Activated effector memory CD4-positive, alpha-beta T cell treated with Interleukin-2 at 50 U/mL for 16 hours (primary cell): ENCODE measurements at regions not wholly inside any gene's neighbourhood (a gene's known extent, or its start where the extent isn't known, plus 50 kb on each side); places are given as distances from the start of the nearest gene placed in this dataset.

Source experiments
- DNase-seq: peaks from one replicate; pipeline ENCODE4 v3.0.0-alpha.2; 2020

DNA sequence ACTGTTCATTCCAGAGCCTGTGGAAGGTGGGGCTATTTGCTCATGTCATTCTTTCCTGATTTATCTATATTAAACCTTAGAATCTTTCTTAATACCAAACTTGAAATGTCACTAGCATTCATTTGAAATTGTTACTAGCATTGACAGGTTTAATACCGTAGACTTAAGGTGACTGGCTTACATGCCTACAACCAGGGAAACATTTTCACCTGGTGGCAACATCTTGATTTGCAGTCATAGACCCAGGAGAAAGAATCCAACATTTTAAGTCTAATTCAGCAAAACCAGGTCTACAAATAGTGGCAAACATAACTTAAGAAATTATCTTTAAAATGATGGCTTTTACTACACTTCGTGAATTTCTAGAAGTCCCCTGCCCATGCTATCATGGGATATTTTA lies 353.7 kb downstream of the HTR7 start:
- DNase-seq: no peak

DNA sequence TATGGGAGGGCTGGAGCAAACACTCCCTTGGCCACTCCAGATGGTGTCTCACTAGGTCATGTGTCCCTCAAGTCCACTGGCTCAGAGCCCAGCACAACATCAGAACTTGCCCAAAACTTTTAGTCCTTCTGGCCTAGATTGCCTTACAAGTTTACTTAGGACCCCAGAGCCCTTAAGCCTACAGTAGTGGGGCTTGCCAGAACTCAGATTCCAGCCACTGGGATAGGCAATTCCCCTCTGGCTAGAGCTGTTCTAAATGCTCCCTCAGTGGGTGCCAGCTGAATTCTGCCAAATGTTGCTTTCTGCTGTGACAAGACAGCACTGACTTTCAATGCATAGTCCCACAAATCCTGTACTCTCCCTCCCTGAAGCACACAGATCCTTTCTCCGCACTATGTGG lies 331.1 kb downstream of the HTR7 start:
- DNase-seq: no peak

DNA sequence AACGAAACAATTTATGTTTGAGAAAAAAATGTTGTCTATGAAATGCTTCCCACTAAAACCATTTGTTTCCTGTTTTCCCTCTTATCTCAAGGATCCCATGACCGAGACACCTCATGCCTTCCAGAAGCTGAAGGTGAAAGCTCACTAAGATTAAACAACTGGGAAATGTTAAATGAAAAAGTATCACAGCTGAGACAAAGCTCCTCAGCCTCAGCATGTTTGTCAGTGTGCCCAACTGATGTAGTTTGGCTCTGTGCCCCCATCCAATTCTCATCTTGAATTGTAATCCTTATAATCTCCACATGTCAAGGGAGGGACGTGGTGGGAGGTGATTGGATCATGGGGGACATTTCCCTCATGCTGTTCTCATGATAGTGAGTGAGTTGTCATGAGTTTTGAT lies 327.3 kb downstream of the HTR7 start:
- no peak for DNase-seq

DNA sequence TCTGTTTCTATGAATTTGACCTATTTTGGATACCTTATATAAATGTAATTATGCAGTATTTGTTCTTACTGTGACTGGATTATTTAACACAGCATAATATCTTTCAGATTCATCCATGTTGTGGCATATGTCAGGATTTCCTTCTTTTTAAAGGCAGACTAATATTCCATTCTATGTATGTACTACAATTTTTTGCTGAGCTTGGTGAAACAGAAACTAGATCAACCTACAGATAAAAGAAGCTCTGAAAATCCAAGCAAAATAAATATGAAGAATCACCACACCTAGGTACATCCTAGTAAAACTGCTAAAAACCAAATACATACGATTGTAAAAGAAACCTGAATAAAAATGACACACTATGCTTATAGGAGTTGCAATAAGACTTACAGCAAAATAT lies 300.5 kb downstream of the HTR7 start:
- DNase-seq: no peak

DNA sequence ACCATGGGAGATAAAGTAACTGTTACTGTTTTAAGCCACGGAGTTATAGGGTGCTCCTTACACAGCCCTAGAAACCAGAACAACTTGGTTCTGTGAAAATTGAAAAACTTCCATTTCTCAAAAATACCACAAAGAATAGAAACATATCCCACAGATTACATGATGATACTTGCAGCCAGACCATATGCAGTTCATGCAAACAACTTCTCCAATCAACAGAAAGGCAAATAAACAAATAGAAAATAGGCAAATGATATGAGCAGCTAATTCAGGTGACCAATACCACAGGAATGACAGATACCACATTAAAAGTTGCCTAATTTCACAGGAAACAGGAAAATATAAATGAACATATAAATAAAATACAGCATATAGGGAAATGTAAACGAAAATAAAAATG lies 297.5 kb downstream of the HTR7 start:
- DNase-seq: no peak

DNA sequence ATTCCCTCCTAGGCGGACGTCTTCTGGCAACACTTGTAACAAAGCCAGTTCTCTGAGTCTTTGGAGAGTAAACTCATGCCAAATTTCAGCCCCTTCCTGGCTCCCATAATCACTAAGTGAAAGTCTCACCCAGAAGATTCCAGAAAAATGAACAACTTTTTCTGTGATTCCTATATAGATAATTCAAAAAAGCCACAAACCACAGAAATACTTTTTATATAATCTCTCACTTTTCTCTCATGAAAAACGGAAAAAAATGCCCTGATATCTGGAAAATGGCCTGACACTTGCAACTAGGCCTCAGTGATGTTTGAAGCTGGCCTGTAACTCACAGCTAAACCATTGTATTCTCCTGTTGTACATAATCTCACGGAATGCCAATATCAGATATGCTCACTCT lies 296.2 kb downstream of the HTR7 start:
- DNase-seq: no peak

DNA sequence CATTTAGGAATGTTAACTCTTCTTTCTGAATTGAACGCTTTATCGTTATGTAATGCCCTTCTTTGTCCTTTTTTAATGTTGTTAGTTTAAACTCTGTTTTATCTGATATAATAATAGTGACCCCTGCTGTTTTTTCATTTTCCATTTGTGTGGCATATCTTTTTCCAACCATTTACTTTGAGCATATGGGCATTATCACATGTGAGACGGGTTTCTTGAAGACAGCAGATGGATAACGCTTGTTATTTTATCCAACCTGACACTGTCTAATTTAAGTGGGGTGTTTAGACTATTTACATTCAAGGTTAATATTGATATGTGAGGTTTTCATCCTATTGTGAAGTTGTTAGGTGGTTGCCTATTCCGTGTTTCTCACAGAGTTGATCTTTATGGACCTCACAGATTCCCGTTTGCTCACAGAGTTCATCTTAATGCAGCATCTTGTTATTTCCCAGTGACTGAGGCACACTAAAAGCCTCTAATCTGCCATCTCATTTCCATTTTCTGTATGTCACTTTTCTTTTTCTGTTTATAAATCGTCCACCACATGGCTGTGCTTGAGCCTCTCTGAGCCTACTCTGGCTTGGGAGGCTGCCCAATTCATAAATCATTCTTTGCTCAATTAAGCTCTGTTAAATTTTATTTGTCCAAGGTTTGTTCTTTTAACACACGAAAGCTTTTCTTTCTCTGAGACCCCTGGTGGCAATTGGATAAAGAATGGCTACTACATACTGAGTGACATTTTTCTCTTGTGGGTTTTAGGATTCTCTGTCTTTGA lies 286.2 kb downstream of the HTR7 start:
- no peak for DNase-seq

DNA sequence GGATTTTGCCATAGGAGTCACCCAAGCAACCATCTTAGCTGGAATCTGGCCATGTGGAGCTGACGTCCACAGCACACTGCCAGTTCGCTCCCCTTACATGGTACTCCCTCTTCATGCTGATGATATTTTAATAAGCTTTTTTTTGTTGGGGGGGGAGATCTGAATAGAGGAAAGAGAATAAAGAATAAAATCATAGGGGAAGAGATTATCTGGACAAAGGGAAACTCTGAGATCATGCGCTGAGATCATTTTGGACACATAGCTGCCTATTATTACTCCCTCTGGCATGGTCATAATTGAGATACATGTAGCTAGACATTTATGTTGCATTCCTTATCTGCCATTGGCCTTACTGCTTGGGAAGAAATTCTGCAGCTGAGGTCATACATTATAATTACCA lies 282.7 kb downstream of the HTR7 start:
- no peak for DNase-seq

DNA sequence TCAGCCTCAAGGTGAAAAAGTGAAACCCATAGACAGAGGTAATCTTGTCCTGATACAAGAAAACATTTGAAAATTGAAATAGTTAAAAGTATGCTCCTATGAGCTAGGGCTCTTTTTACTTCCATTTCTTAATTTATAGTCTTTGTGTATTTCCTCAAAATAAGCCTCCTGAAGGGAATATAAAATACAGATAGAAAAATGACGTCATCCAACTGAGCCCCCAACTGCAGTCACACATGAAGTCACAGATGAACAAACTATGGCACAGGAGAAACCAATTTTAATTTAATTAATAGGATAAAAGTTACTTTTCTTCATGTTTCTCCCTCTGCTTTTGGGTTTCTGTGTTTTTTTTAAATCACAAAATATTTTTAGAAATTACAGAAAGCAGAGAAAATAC lies 280.3 kb downstream of the HTR7 start:
- no peak for DNase-seq

DNA sequence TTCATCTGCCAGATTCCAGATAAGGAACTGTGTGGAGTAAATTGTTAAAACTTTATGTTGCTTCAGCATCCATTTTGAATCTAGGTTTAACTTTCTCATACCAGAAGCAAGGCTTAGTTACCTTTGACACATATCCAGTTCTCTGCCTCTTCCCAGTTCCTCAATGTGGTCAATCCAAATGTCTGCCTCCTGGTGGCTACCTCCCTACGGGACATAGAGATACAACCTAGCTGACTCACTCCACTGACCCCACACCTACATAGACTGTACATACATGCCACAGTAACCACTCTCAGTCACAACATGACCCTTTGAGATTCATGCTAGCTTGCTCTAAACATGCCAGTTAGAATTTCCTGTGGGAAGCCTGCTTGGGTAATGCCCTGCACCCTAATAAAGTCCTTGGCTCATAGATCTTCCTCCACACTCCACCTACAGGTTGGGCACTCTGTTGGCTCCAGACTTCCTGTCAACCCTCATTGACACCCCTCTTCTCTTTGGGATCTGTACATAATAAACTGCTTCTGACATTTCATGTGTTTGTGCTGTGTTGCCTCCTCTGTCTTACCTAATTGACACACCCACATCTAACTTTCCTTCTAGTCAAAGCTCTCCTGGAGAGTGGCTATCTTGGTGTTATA lies 278.1 kb downstream of the HTR7 start:
- DNase-seq: no peak

DNA sequence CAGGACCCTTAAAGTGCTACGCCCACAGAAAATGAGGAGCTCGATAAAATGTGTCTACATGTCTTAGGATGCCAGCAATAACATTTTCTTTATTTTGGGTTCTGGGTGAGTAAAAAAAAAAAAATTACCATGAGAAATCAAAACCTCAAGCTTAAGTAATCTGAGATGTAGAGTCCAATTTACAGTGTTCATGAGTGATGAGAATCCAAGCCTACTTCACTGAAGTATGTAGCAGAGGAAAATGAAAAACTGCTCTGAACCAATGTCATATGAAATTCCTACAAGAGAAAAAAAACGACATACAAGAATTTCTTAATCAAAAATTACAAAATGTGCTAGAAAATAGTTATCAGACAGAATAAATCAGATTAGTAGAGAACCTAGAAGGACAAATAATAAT lies 274.4 kb downstream of the HTR7 start:
- DNase-seq: no peak

DNA sequence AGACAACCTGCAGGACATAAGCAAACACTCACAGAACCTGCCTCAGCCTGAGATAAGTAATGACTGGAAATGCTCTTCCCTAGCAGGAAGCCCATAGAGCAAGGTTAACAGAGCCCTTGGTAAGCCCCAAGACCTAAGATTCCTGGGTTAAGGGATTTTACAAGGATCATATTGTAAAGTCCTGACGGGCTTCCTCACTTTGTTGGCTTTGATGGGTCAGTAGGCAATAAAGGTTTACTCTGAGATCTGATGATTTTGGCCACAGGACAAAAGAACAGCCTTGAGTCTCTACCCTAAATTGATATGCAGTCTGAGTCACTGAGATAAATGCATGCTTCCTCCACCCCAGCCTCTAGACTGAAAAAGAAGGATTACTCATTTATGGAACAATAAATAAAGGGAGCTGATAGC lies 270.8 kb downstream of the HTR7 start:
- DNase-seq: no peak

DNA sequence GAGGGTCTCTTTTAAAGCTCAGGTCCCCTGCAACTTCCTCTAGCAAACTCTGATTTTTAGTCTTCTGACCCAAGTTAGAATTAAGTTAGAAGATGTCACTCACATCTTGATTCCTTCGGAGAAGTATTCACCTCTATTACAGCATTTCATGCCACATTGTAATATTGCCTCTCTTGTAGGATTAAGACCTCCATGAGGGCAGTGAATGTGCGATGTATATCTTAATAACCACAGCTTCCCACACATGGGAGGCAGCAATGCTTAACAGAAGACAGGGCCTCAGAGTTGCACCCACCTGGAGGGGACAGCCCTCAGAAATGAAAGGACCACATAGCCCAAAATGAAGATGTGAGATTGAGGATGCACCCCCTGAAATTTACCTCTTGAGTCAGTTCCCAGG lies 270.3 kb downstream of the HTR7 start:
- DNase-seq: no peak

DNA sequence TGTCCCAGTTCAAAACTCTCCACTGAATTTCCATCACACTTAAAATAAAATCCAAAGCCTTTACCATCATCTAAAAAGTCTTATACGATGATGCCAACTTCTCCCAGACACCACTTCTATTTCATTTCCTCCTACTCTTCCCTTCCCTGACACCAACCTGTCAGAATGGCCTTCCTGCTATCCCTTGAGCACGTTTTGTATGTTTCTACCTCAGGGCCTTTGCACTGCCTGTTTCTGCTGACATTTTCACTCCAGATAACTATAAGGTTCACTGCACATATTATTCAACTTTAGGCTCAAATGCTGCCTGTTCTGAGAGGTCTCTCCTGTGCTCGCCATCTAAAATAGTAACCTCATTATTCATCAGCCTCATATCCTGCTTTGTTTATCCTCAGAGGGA lies 269.6 kb downstream of the HTR7 start:
- DNase-seq: no peak

DNA sequence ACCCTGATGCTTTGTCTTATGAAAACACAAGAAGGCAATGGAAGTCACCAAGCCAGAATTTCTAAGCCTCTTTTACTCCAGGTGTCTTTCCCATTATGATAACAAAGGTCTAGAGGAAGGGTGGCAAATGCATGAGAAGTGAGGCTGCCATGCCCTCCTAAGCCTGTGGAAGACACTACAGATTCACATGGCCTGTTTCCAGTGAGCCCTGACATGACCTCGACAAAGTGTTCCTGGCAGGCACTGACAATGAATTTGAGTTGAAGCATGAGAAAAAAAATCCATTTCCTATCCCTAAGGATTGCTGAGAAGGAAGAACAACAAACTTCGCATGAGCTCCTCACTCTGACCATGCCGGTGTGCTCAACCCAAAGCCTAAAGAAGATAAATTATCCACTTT lies 268.0 kb downstream of the HTR7 start:
- no peak for DNase-seq

DNA sequence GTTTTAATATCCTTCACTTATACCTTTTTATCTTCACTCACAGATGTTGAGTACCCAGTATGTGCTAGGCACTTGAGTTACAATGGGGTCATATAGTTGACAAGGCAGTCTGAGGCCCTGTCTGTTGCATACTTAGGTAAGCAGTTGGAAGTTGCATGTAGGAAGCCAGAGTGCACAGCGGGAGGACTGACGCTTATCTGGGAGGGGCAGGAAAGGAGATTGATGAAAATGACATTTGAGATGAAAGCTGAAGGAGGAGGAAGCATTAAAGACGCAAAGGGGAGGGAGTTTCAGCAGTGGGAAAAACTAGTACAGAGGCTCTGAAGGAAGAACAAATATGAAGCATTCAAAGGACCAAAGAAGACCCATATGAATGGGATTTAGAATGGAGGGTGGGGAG lies 266.2 kb downstream of the HTR7 start:
- no peak for DNase-seq

DNA sequence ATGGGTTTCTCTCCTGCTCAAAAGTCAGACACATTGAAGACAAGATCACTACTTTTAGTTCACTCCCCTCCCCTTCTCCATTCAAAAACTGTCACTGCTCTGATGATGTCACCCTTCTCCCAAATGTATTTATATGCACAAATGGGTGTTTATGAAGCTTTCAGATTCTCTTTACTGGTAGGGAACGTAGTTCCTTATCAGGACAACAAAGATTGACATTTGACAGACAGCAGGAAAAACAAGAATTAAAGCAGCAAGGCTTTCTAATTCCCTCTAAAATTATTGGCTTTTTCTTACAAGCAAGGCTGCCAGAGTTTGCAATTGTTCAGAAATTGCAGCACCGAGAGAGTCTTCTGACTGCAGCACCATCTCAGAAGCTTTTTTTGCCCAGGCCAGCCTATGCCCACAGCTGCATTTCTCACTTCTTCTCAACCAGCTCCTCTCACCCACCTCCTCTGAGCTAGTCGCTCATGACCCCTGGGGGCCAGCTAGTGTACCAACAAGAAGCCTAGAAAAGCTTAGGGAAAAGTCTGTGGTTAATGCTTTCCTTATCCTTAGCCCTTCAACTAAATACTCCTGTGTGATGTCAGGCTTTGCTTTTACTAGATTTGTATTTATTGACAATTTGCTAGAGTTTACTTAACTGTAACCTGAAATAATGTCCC lies 265.1 kb downstream of the HTR7 start:
- DNase-seq: no peak

DNA sequence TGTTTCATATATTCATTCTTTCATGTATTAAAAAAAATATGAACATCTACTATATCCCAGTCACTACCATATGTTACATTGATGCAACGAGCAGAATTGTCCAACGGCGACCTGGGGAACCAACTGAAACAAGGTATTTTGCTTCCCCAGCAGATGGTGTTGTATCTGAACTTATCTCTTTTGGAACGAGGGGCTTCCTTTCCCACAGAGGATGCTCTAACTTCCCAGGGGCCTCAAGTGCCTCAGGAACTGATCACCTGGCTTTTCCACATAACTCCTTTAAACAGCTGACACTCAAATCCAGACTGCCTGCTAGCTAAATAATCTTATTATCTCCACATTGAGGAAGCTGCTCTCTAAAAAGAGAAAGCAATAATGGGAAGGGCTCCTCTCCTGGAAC lies 259.3 kb downstream of the HTR7 start:
- no peak for DNase-seq

DNA sequence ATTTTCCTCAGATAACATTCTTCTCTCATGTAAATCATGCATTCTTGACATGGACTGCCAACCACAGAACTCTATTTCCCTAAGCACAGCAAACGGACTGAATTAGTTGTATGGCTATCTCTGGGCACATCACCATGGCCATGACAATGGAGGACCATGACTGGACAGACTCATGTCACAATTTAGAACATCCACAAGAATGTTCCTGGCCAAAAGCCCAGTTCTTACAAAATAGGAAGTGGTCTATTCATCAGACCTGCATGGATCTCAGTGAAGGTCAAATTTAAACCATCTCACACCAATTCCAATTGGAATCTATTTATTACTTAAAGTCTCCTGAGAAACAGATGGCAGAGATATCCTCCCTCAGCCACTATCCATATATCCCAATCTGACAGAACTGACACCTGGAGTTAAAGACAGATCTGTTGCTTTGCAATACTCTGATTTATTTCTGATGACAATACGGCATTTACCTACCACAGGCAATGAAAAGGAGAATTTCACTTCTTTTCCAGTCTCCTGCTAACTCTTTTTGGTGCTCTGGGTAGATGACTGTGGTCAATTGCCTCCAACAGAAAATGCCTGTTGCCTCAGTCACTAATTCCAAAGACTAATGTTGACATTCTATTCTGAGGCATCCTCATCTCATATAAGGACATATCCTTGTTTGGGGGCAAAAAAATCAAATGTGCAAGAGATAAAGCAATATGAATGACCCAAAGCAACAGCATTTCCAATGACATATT lies 254.8 kb downstream of the HTR7 start:
- DNase-seq: no peak

DNA sequence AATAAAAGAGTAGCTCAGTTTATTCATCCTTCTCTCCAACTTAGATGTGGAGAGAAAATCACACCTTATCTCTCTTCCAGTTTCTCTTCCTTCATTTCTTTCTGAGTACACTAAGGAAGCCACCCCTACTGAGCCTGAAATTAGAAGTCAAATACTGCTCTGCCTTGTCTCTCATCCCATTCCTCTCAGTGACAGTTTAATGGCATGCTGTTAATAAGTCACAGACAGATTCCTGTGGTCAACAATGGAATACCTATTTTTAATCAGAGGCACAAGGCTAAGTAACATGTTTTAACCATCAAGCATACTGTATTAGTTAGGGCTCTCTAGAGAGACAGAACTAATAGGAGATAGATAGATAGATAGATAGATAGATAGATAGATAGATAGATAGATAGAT lies 253.2 kb downstream of the HTR7 start:
- no peak for DNase-seq

DNA sequence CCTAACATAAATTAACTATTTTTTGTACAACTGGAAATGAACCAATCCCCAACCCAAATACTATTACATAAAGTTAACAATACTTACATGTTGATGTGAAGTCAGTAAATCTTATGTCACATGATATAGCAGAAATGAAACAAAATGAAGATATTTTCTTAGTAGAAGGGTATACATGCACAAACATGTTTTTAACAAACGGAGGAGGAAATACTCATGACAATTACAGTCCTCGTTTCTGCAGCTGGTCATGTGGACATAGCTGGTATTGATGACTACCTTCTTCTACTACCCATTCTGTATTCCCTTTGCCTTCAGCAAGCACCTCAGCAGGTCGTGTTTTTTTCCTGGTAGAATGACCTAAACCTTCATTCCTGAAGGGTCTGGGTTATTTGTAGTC lies 252.3 kb downstream of the HTR7 start:
- DNase-seq: no peak

DNA sequence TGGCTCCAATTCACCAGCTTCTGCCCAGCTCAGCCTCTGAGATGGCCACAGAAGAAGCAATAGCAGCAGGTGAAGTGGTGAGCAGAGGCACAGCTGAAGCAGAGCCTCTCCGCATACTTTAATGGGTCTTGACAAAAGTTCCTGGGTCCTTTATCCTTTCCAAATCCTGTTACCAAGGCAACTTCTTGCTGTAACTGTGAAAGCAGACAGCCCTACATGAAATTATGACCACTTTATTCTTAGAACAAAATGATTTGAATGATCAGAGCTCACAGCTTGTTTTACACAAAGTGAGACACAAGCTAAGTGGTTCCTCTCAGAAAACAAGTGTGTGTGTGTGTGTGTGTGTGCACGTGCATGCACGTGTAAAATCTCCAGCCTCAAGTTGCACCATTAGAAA lies 245.6 kb downstream of the HTR7 start:
- DNase-seq: no peak

DNA sequence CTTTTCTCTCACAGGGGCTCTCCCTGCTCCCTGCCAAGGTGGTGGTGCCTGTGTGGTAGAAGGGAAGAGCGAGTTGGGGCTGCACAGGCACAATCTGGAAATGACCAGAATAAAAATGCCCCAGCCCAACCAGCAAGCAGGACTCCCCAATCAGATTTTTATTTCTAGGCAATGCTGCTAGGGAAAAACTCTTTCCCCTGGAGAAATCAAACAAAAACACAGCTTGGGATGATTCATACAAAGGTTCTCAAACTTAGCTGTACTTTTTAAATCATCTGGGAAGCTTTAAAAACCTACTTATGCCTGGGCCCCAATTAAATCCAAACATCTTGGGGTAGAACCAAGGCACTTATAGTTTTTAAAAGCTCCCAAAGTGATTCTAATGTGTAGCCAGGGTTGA lies 243.2 kb downstream of the HTR7 start:
- DNase-seq: no peak

DNA sequence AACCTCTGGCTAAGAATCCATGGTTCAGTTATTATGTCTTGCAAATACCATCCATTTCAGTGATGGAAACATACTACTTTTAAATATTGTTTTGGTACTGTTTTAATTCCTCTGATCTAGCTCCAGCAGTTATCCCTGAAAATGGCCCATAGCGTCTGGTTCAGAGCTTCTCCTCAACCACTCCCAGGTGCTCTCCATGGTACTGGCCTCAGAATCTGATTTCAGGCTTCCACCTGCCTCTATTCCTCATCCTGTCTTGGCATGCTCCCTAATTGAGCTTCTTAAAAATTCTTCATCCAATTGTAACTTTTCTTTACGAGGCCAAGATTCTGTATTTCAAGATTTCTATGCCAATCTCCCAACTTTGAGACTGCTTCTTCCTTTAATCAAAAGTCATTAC lies 236.3 kb downstream of the HTR7 start:
- DNase-seq: no peak
